Stimulated activated CD4-positive, alpha-beta T cell treated with anti-CD3 and anti-CD28 coated beads, Interleukin-1b, Interleukin-23, amount 100 ng/mL, for 24 hours (primary cell): ENCODE measurements at regions not wholly inside any gene's neighbourhood (a gene's known extent, or its start where the extent isn't known, plus 50 kb on each side); places are given as distances from the start of the nearest gene placed in this dataset.

Experiments used
- DNase-seq, 4 experiments: peaks; one replicate each; pipeline ENCODE4 v3.0.0-alpha.2; 2020; ENCODE audit warnings: low read depth in 4 of 4, low spot score in 1 of 4

GRCh38 chr4:22030307-22030706 lies 81.7 kb upstream of the KCNIP4 start:
- no peak for DNase-seq

GRCh38 chr4:22029803-22030202 lies 81.2 kb upstream of the KCNIP4 start:
- no peak for DNase-seq

GRCh38 chr4:22021106-22021505 lies 72.5 kb upstream of the KCNIP4 start:
- no peak for DNase-seq

- no peak for DNase-seq
Measured at GRCh38 chr4:22020129-22020528, 71.6 kb upstream of the KCNIP4 start.

- DNase-seq: no peak
Measured at GRCh38 chr4:22019676-22020075, 71.1 kb upstream of the KCNIP4 start.

- DNase-seq: no peak
Measured at GRCh38 chr4:22014222-22014741, 65.7 kb upstream of the KCNIP4 start.

- DNase-seq: no peak
Measured at GRCh38 chr4:22003878-22004277, 55.3 kb upstream of the KCNIP4 start.
